ENCODE measurements at regions not wholly inside any gene's neighbourhood (a gene's known extent, or its start where the extent isn't known, plus 50 kb on each side); places are given as distances from the start of the nearest gene placed in this dataset.
"Not testable (repeated sequence)": the region's sequence is repeated elsewhere in the genome, so short reads cannot be mapped to it uniquely, and the experiment has no call there.

- DNase-seq: no peak
- TF ChIP-seq CTCF (IDR thresholded peaks at IDR 0.05): no peak
- TF ChIP-seq POLR2A (IDR thresholded peaks at IDR 0.05): no peak
Observed at GRCh38 chr6:169857343-169858292, 106.2 kb downstream of the ERMARD start.

GRCh38 chr6:169856442-169857342 lies 105.3 kb downstream of the ERMARD start:
- H3K36me3 ChIP-seq; DNase-seq; H3K9me3 ChIP-seq; H3K4me3 ChIP-seq; intact Hi-C loops (cut with DNase I; ENCODE audit: low total_unique reads); H3K27ac ChIP-seq; H3K27me3 ChIP-seq; H3K4me1 ChIP-seq: not testable (repeated sequence)

More at GRCh38 chr6:169857343-169858292, 106.2 kb downstream of the ERMARD start:
- intact Hi-C loops (cut with DNase I; ENCODE audit: low total_unique reads): no loop called here
- Histone ChIP-seq H3K27me3 (no peaks in the 10 kb centered on the region), H3K4me3 (no peak overlapping the region), H3K27ac (no peak overlapping the region), H3K36me3 (no peaks in the 10 kb centered on the region), H3K4me1 (no peaks in the 10 kb centered on the region), H3K9me3 (no peaks in the 10 kb centered on the region)

- H3K9me3 ChIP-seq: no peaks in the 10 kb centered on the region
- DNase-seq: no peak
Observed at GRCh38 chr6:169854813-169855212, 103.4 kb downstream of the ERMARD start.

GRCh38 chr6:169854083-169854725 lies 102.8 kb downstream of the ERMARD start:
- H3K4me3 ChIP-seq: no peak overlapping the region
- intact Hi-C loops (cut with DNase I; ENCODE audit: low total_unique reads): no loop called here
- no peaks in the 10 kb centered on the region for H3K4me1 ChIP-seq
- no peaks in the 10 kb centered on the region for H3K27me3 ChIP-seq
- no peaks in the 10 kb centered on the region for H3K36me3 ChIP-seq
- no peak overlapping the region for H3K27ac ChIP-seq
- DNase-seq: no peak
- H3K9me3 ChIP-seq: no peaks in the 10 kb centered on the region
- TF ChIP-seq POLR2A (IDR thresholded peaks at IDR 0.05) (no peak), CTCF (IDR thresholded peaks at IDR 0.05) (no peak)

More at GRCh38 chr6:169854813-169855212, 103.4 kb downstream of the ERMARD start:
- H3K27me3 ChIP-seq: no peaks in the 10 kb centered on the region
- TF ChIP-seq CTCF (IDR thresholded peaks at IDR 0.05): no peak
- TF ChIP-seq POLR2A (IDR thresholded peaks at IDR 0.05): no peak
- H3K36me3 ChIP-seq: no peaks in the 10 kb centered on the region
- no peak overlapping the region for H3K4me3 ChIP-seq
- no peaks in the 10 kb centered on the region for H3K4me1 ChIP-seq
- no peak overlapping the region for H3K27ac ChIP-seq
- intact Hi-C loops (cut with DNase I; ENCODE audit: low total_unique reads): no loop called here
